ENCODE measurements at regions not wholly inside any gene's neighbourhood (a gene's known extent, or its start where the extent isn't known, plus 50 kb on each side); places are given as distances from the start of the nearest gene placed in this dataset.

- Histone ChIP-seq H3K4me1 (no peaks in the 10 kb centered on the region), H3K4me3 (no peak overlapping the region), H3K36me3 (ENCODE audit: low read depth, missing control alignments) (no peaks in the 10 kb centered on the region), H3K27ac (no peak overlapping the region), H3K9me3 (no peaks in the 10 kb centered on the region), H3K27me3 (no peaks in the 10 kb centered on the region)
- intact Hi-C loops (cut with DNase I; ENCODE audit: low total_unique reads), result no loop called here
- no peak for DNase-seq
- 69 to 78% methylated on average over 3 to 4 of the region's 4 CpGs for WGBS, 2 donors
- TF ChIP-seq, protein P1, sequence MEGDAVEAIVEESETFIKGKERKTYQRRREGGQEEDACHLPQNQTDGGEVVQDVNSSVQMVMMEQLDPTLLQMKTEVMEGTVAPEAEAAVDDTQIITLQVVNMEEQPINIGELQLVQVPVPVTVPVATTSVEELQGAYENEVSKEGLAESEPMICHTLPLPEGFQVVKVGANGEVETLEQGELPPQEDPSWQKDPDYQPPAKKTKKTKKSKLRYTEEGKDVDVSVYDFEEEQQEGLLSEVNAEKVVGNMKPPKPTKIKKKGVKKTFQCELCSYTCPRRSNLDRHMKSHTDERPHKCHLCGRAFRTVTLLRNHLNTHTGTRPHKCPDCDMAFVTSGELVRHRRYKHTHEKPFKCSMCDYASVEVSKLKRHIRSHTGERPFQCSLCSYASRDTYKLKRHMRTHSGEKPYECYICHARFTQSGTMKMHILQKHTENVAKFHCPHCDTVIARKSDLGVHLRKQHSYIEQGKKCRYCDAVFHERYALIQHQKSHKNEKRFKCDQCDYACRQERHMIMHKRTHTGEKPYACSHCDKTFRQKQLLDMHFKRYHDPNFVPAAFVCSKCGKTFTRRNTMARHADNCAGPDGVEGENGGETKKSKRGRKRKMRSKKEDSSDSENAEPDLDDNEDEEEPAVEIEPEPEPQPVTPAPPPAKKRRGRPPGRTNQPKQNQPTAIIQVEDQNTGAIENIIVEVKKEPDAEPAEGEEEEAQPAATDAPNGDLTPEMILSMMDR (IDR thresholded peaks at IDR 0.05), result no peak
- TF ChIP-seq POLR2A (IDR thresholded peaks at IDR 0.05), result no peak
Observed at GRCh38 chr16:16864536-16864935, 485.6 kb downstream of the NPIPA7 start.

DNA sequence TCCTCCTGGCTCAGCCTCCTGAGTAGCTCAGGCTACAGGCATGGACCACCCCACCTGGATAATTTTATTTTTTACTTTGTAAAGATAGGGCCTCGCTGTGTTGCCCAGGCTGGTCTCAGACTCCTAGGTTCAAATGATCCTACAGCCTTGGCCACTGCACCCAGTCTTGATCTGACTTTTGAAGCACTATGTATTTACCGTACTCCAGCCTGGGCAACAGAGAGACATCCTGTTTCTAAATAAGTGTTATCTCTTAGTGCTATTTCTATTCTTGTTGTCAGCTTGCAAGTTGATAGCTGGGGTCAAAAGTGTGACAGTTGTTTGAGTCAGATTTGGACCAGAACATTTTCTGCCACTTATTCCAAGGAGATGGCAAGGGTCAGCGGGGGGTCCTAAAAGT, 486.4 kb downstream of the NPIPA7 start:
- H3K9me3 ChIP-seq, result no peaks in the 10 kb centered on the region
- no peaks in the 10 kb centered on the region for H3K4me1 ChIP-seq
- intact Hi-C loops (cut with DNase I; ENCODE audit: low total_unique reads), result no loop called here
- TF ChIP-seq POLR2A (IDR thresholded peaks at IDR 0.05), result no peak
- TF ChIP-seq, protein P1 (IDR thresholded peaks at IDR 0.05), result no peak
- DNase-seq, result no peak
- 75 to 85% methylated on average over 3 of the region's 3 CpGs for WGBS, 2 donors
- H3K4me3 ChIP-seq, result no peak overlapping the region
- H3K27ac ChIP-seq, result no peak overlapping the region
- no peaks in the 10 kb centered on the region for H3K36me3 ChIP-seq (ENCODE audit: low read depth, missing control alignments)
- H3K27me3 ChIP-seq, result no peaks in the 10 kb centered on the region

GRCh38 chr16:16867973-16868372, 489.0 kb downstream of the NPIPA7 start:
- no peak for TF ChIP-seq POLR2A (IDR thresholded peaks at IDR 0.05)
- TF ChIP-seq, protein P1 (IDR thresholded peaks at IDR 0.05), result no peak
- H3K36me3 ChIP-seq (ENCODE audit: low read depth, missing control alignments), result no peaks in the 10 kb centered on the region
- H3K9me3 ChIP-seq, result no peaks in the 10 kb centered on the region
- no peak overlapping the region for H3K4me3 ChIP-seq
- intact Hi-C loops (cut with DNase I; ENCODE audit: low total_unique reads), result no loop called here
- H3K4me1 ChIP-seq, result no peaks in the 10 kb centered on the region
- DNase-seq, result no peak
- no peak overlapping the region for H3K27ac ChIP-seq
- 23 to 32% methylated on average over 7 of the region's 7 CpGs for WGBS, 2 donors
- H3K27me3 ChIP-seq, result no peaks in the 10 kb centered on the region

DNA sequence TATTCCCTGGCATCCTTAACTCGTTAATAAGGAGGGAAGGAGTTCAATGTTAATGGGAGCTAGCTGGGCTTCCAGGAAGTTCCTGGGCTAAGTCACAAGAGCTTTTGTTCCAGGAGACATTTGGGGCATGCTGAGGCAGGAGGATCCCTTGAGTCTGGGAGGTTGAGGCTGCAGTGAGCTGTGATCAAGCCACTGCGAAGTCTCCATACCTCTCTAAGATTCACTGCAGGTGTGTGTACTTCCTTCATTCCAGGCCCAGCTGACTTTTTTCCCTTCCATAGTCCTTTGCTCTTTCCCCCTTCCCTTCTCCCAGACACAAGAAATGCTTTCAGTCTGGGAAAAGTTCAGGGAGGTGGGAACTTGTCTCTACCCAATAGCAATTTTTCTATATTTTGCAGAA, 489.8 kb downstream of the NPIPA7 start:
- H3K9me3 ChIP-seq, result no peaks in the 10 kb centered on the region
- H3K36me3 ChIP-seq (ENCODE audit: low read depth, missing control alignments), result no peaks in the 10 kb centered on the region
- H3K4me1 ChIP-seq, result no peaks in the 10 kb centered on the region
- no peak overlapping the region for H3K27ac ChIP-seq
- intact Hi-C loops (cut with DNase I; ENCODE audit: low total_unique reads), result no loop called here
- no peak for DNase-seq
- H3K27me3 ChIP-seq, result no peaks in the 10 kb centered on the region
- TF ChIP-seq, protein P1 (IDR thresholded peaks at IDR 0.05), result no peak
- TF ChIP-seq POLR2A (IDR thresholded peaks at IDR 0.05), result no peak
- no peak overlapping the region for H3K4me3 ChIP-seq
- WGBS, 2 donors, result 33 to 56% methylated on average over 2 of the region's 2 CpGs

- intact Hi-C loops (cut with DNase I; ENCODE audit: low total_unique reads), result no loop called here
- no peak overlapping the region for H3K4me3 ChIP-seq
Observed at GRCh38 chr16:16869746-16870145, 490.8 kb downstream of the NPIPA7 start.

More at GRCh38 chr16:16869746-16870145, 490.8 kb downstream of the NPIPA7 start:
- H3K27ac ChIP-seq, result no peak overlapping the region
- no peak for TF ChIP-seq POLR2A (IDR thresholded peaks at IDR 0.05)
- TF ChIP-seq, protein P1 (IDR thresholded peaks at IDR 0.05), result no peak
- H3K9me3 ChIP-seq, result no peaks in the 10 kb centered on the region
- no peaks in the 10 kb centered on the region for H3K27me3 ChIP-seq
- no peaks in the 10 kb centered on the region for H3K4me1 ChIP-seq
- 76 to 79% methylated on average over 5 of the region's 5 CpGs for WGBS, 2 donors
- DNase-seq, result no peak
- H3K36me3 ChIP-seq (ENCODE audit: low read depth, missing control alignments), result no peaks in the 10 kb centered on the region

Measured in testis (tissue), 2 donors.